ENCODE measurements at regions not wholly inside any gene's neighbourhood (a gene's known extent, or its start where the extent isn't known, plus 50 kb on each side); places are given as distances from the start of the nearest gene placed in this dataset.
A peak's percentile ranks its signal among the peaks of the same experiment; 100 is the strongest.

DNA sequence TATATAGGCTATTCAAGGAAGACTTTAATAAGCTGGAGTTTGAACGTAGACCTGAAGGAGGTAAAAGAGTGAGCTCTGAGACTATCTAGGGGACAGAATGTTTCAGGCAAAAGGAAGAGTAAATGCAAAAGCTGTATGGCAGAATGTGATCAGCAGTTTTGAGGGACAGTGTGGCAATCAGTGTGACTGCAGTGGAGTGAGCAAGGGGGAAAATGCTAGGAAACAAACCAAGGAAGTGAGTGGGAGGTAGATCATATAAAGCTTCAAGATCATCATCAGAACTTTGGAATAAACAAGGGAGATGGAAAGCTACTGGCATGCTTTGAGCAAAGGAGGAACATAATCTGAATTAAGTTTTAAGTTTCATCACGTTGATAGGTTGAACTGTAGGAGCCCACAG is 67.5 kb upstream of the BTG1 start:
- no TSS peak for BruUV-seq (replicated peaks)
- no peak overlapping the region for H2AFZ ChIP-seq (ENCODE audit: low read length)
- TF ChIP-seq, protein P1, sequence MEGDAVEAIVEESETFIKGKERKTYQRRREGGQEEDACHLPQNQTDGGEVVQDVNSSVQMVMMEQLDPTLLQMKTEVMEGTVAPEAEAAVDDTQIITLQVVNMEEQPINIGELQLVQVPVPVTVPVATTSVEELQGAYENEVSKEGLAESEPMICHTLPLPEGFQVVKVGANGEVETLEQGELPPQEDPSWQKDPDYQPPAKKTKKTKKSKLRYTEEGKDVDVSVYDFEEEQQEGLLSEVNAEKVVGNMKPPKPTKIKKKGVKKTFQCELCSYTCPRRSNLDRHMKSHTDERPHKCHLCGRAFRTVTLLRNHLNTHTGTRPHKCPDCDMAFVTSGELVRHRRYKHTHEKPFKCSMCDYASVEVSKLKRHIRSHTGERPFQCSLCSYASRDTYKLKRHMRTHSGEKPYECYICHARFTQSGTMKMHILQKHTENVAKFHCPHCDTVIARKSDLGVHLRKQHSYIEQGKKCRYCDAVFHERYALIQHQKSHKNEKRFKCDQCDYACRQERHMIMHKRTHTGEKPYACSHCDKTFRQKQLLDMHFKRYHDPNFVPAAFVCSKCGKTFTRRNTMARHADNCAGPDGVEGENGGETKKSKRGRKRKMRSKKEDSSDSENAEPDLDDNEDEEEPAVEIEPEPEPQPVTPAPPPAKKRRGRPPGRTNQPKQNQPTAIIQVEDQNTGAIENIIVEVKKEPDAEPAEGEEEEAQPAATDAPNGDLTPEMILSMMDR (conservative IDR thresholded peaks at IDR 0.05; ENCODE audit: low read length): no peak
- no peak for TF ChIP-seq EZH2phosphoT487 (IDR thresholded peaks at IDR 0.05; ENCODE audit: borderline replicate concordance, low read depth, low read length)
- CTCF ChIA-PET (ENCODE audit: unreplicated experiment): no interaction called here
- no peak overlapping the region for H3K4me3 ChIP-seq (ENCODE audit: low read depth, low read length, poor library complexity, severe bottlenecking)
- 0 out of 2 replicates have a peak, but pooled peaks cover 13% of the 10 kb centered on the region for H3K9me3 ChIP-seq (ENCODE audit: low read length)
- H3K27ac ChIP-seq (ENCODE audit: low read depth, low read length, poor library complexity, severe bottlenecking): no peak overlapping the region
- H3K4me1 ChIP-seq (ENCODE audit: insufficient read depth, low read length, poor library complexity, severe bottlenecking): peaks cover 26% of the 10 kb centered on the region
- H3K79me2 ChIP-seq (ENCODE audit: insufficient read depth, low read depth, low read length): no peaks in the 10 kb centered on the region
- intact Hi-C loops (cut with micrococcal nuclease; ENCODE audit: unreplicated experiment): no loop called here
- POLR2A ChIA-PET: interaction anchor here (0.6 to 2.4 kb wide), 8 partner anchors 8 to 300 kb away, joined by 3 to 19 read pairs (median 4); partner anchors contain the start of gene BTG1
- no peak overlapping the region for H3K4me2 ChIP-seq (ENCODE audit: low read length)
- no peaks in the 10 kb centered on the region for H4K20me1 ChIP-seq (ENCODE audit: insufficient read depth, low read length)
- DNase-seq (ENCODE audit: low spot score): no peak
- no peaks in the 10 kb centered on the region; the same call in 1 of the 2 replicates for H3K36me3 ChIP-seq (ENCODE audit: insufficient read depth, low read length)
- H3K9me2 ChIP-seq (ENCODE audit: insufficient read depth, low read length): no peaks in the 10 kb centered on the region

DNA sequence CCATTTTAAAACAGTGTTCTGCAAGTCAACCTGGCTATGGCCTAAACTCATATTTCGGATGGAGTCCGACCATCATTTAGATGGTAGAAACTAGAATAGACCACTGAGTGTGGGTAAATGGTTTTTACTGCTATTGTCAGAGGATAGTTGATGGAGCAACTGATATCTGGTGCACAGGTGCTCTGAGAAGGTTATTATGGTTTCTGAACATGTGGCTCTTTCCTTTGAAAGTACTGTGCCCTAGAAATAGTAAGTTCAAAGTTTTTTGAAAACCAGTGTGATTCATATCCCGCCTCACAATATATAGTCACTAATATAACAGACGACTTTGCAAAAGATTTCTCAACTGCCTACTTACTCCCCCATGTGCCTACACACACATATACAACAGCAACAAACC is 64.4 kb upstream of the BTG1 start:
- ChIA-PET POLR2A (interaction anchor here (0.6 to 1.3 kb wide), 8 partner anchors 9 to 255 kb away, joined by 3 to 5 read pairs (median 4); no protein-coding TSS in a partner anchor), CTCF (ENCODE audit: unreplicated experiment) (interaction anchor here (1.1 kb wide), 1 partner anchor 25 kb away, joined by 3 read pairs; no protein-coding TSS in a partner anchor)
- H3K9me2 ChIP-seq (ENCODE audit: insufficient read depth, low read length): no peaks in the 10 kb centered on the region
- H3K27ac ChIP-seq (ENCODE audit: low read depth, low read length, poor library complexity, severe bottlenecking): peak overlapping the region; percentile 1
- H4K20me1 ChIP-seq (ENCODE audit: insufficient read depth, low read length): no peaks in the 10 kb centered on the region
- H3K4me2 ChIP-seq (ENCODE audit: low read length): peak overlapping the region; percentile 17
- no TSS peak for BruUV-seq (replicated peaks)
- H3K9me3 ChIP-seq (ENCODE audit: low read length): 0 out of 2 replicates have a peak, but pooled peaks cover 13% of the 10 kb centered on the region
- peak overlapping the region; percentile 94; the same call in 1 of the 2 replicates for H2AFZ ChIP-seq (ENCODE audit: low read length)
- peak; percentile 37 for DNase-seq (ENCODE audit: low spot score)
- H3K79me2 ChIP-seq (ENCODE audit: insufficient read depth, low read depth, low read length): no peaks in the 10 kb centered on the region
- H3K4me1 ChIP-seq (ENCODE audit: insufficient read depth, low read length, poor library complexity, severe bottlenecking): peaks cover 32% of the 10 kb centered on the region
- H3K4me3 ChIP-seq (ENCODE audit: low read depth, low read length, poor library complexity, severe bottlenecking): no peak overlapping the region
- no peaks in the 10 kb centered on the region; the same call in 1 of the 2 replicates for H3K36me3 ChIP-seq (ENCODE audit: insufficient read depth, low read length)
- TF ChIP-seq, protein P1 (conservative IDR thresholded peaks at IDR 0.05; ENCODE audit: low read length): 0 out of 2 replicates have a peak, but pooled peaks have one; percentile 19
- TF ChIP-seq EZH2phosphoT487 (IDR thresholded peaks at IDR 0.05; ENCODE audit: borderline replicate concordance, low read depth, low read length): no peak
- intact Hi-C loops (cut with micrococcal nuclease; ENCODE audit: unreplicated experiment): no loop called here

DNA sequence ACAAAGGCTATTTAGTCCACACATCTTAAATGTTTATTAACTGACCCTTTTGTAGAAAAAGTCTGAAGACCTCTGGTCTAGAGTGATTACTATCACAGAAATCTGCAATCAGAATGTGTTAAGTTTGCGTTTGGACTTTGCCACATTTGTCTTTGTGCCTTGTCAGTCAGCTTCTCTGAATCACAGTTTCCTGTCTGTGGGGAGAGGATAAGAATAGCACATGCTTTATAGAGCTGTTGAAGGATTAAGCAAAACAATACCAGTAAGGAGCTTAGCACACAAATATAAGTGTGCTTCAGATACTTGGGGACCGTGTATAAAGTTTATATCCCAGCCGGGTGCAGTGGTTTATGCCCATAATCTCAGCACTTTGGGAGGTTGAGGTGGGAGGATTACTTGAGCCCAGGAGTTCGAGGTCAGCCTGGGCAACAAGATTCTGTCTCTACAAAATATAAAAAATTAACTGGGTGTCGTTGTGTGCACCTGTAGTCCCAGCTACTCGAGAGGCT is 63.0 kb upstream of the BTG1 start:
- H2AFZ ChIP-seq (ENCODE audit: low read length): peak overlapping the region; percentile 94
- H3K27ac ChIP-seq (ENCODE audit: low read depth, low read length, poor library complexity, severe bottlenecking): peak overlapping the region; percentile 61
- peak; percentile 78 for DNase-seq (ENCODE audit: low spot score)
- 0 out of 2 replicates have a peak, but pooled peaks cover 13% of the 10 kb centered on the region for H3K9me3 ChIP-seq (ENCODE audit: low read length)
- ChIA-PET POLR2A (interaction anchor here (0.6 to 1.4 kb wide), 7 partner anchors 32 to 251 kb away, joined by 3 to 10 read pairs (median 4); partner anchors contain the start of gene BTG1), CTCF (ENCODE audit: unreplicated experiment) (no interaction called here)
- no peaks in the 10 kb centered on the region for H4K20me1 ChIP-seq (ENCODE audit: insufficient read depth, low read length)
- no peaks in the 10 kb centered on the region; the same call in 1 of the 2 replicates for H3K36me3 ChIP-seq (ENCODE audit: insufficient read depth, low read length)
- H3K9me2 ChIP-seq (ENCODE audit: insufficient read depth, low read length): no peaks in the 10 kb centered on the region
- peaks cover 32% of the 10 kb centered on the region for H3K4me1 ChIP-seq (ENCODE audit: insufficient read depth, low read length, poor library complexity, severe bottlenecking)
- peak overlapping the region; percentile 46 for H3K4me3 ChIP-seq (ENCODE audit: low read depth, low read length, poor library complexity, severe bottlenecking)
- TF ChIP-seq, protein P1 (conservative IDR thresholded peaks at IDR 0.05; ENCODE audit: low read length): no peak
- no peak for TF ChIP-seq EZH2phosphoT487 (IDR thresholded peaks at IDR 0.05; ENCODE audit: borderline replicate concordance, low read depth, low read length)
- intact Hi-C loops (cut with micrococcal nuclease; ENCODE audit: unreplicated experiment): no loop called here
- peak overlapping the region; percentile 74 for H3K4me2 ChIP-seq (ENCODE audit: low read length)
- H3K79me2 ChIP-seq (ENCODE audit: insufficient read depth, low read depth, low read length): no peaks in the 10 kb centered on the region
- no TSS peak for BruUV-seq (replicated peaks)

Measured in OCI-LY7 (cell line).